MCF 10A (cell line): ENCODE measurements at regions not wholly inside any gene's neighbourhood (a gene's known extent, or its start where the extent isn't known, plus 50 kb on each side); places are given as distances from the start of the nearest gene placed in this dataset.

Experiments used
- BruUV-seq: library from RNA; stranded (reverse); fragments of 400-500 nt; replicated peaks from 2 replicates; lab custom pipeline; 2021; lab: Mats Ljungman, UMichigan
- CTCF ChIA-PET: fragments of 300-600 bp; sonication (Branson Sonifier 250); formaldehyde crosslinking; extraction: SDS; loops from one replicate; lab custom pipeline; 2021; ENCODE audit warnings: antibody characterized with exemption, inconsistent platforms; lab: Yijun Ruan, JAX
- POLR2A ChIA-PET: fragments of 300-600, 350-650 bp; sonication (Branson Sonifier 250); formaldehyde crosslinking; extraction: SDS; loops from one replicate; lab custom pipeline; 2020; ENCODE audit warnings: antibody characterized with exemption, inconsistent platforms; lab: Yijun Ruan, JAX
- DNase-seq: peaks from one replicate; pipeline ENCODE4 v3.0.0-alpha.2; 2018; ENCODE audit not compliant: unreplicated experiment
- H3K27ac Mint-ChIP-seq: one replicate; pipeline ENCODE4 v1.8.0; 2022; ENCODE audit warnings: mild to moderate bottlenecking, low read depth, mixed read lengths; ENCODE audit not compliant: unreplicated experiment
- H3K27me3 Mint-ChIP-seq: one replicate; pipeline ENCODE4 v1.8.0; 2022; ENCODE audit warnings: mixed read lengths; ENCODE audit not compliant: insufficient read depth, unreplicated experiment
- H3K36me3 Mint-ChIP-seq: one replicate; pipeline ENCODE4 v1.8.0; 2022; ENCODE audit warnings: mild to moderate bottlenecking, moderate library complexity, mixed read lengths; ENCODE audit not compliant: insufficient read depth, unreplicated experiment
- H3K4me1 Mint-ChIP-seq: one replicate; pipeline ENCODE4 v1.8.0; 2022; ENCODE audit warnings: mixed read lengths; ENCODE audit not compliant: insufficient read depth, unreplicated experiment
- H3K4me3 Mint-ChIP-seq: one replicate; pipeline ENCODE4 v1.8.0; 2022; ENCODE audit warnings: mild to moderate bottlenecking, moderate library complexity, mixed read lengths; ENCODE audit not compliant: unreplicated experiment
- H3K9me3 Mint-ChIP-seq: one replicate; pipeline ENCODE4 v1.8.0; 2022; ENCODE audit warnings: mixed read lengths; ENCODE audit not compliant: unreplicated experiment
- intact Hi-C: fragments of 100-400 bp; cut with micrococcal nuclease; formaldehyde crosslinking; loops from 2 replicates; pipeline ENCODE4 v1.14.1; 2022
- TF ChIP-seq, protein P1 (sequence below): fragments of 200-600 bp; IDR thresholded peaks from one replicate; pipeline ENCODE4 v1.8.0; 2022; ENCODE audit warnings: antibody characterized with exemption, mild to moderate bottlenecking; ENCODE audit not compliant: unreplicated experiment

DNA sequence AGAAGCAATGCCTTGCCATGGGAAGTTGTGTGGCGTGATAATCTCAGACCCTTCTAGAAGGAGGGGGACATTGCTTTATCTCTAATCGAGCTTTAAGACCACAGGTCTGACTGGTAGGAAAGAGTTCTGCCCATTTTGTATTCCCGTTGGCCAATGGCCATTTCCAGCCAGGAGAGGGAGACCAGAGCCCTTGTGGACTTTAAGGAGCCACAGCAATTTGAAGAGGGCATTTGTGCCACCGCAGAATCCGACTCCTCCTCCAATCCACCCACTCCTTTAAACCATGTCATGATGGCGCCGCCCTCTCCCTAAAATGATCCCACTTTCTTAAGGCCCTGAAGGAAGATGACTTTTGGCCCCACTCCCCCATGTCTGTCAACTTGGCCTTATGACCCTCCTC is 560.5 kb upstream of the ADAMTS16 start:
- Mint-ChIP-seq H3K9me3 (peaks cover 5% of the 10 kb centered on the region), H3K27ac (no peak overlapping the region), H3K4me3 (no peak overlapping the region), H3K4me1 (no peaks in the 10 kb centered on the region), H3K36me3 (no peaks in the 10 kb centered on the region), H3K27me3 (no peaks in the 10 kb centered on the region)
- intact Hi-C loops, result no loop called here
- ChIA-PET POLR2A (no interaction called here), CTCF (no interaction called here)
- TF ChIP-seq, protein P1, sequence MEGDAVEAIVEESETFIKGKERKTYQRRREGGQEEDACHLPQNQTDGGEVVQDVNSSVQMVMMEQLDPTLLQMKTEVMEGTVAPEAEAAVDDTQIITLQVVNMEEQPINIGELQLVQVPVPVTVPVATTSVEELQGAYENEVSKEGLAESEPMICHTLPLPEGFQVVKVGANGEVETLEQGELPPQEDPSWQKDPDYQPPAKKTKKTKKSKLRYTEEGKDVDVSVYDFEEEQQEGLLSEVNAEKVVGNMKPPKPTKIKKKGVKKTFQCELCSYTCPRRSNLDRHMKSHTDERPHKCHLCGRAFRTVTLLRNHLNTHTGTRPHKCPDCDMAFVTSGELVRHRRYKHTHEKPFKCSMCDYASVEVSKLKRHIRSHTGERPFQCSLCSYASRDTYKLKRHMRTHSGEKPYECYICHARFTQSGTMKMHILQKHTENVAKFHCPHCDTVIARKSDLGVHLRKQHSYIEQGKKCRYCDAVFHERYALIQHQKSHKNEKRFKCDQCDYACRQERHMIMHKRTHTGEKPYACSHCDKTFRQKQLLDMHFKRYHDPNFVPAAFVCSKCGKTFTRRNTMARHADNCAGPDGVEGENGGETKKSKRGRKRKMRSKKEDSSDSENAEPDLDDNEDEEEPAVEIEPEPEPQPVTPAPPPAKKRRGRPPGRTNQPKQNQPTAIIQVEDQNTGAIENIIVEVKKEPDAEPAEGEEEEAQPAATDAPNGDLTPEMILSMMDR, result no peak
- no peak for DNase-seq
- BruUV-seq, result no TSS peak

DNA sequence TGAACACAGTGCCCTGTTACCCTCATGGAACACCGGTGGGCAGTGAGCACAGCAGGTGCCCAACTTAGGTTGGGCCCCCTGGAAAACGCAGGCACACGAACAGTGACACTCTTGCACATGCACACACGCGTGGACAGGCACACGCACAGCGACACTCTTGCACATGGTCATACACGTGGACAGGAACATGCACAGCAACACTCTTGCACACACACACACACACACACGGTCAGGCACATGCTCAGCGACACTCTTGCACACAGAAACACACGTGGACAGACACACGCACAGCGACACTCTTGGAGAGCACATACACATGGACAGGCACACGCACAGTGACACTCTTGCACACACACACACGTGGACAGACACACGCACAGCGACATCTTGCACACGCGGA is 559.4 kb upstream of the ADAMTS16 start:
- intact Hi-C loops, result no loop called here
- H3K36me3 Mint-ChIP-seq, result no peaks in the 10 kb centered on the region
- no peaks in the 10 kb centered on the region for H3K27me3 Mint-ChIP-seq
- H3K27ac Mint-ChIP-seq, result no peak overlapping the region
- no TSS peak for BruUV-seq
- no peak overlapping the region for H3K4me3 Mint-ChIP-seq
- peaks cover 6% of the 10 kb centered on the region for H3K4me1 Mint-ChIP-seq
- CTCF ChIA-PET, result no interaction called here
- POLR2A ChIA-PET, result no interaction called here
- no peak for DNase-seq
- TF ChIP-seq, protein P1, result no peak
- H3K9me3 Mint-ChIP-seq, result peaks cover 5% of the 10 kb centered on the region

DNA sequence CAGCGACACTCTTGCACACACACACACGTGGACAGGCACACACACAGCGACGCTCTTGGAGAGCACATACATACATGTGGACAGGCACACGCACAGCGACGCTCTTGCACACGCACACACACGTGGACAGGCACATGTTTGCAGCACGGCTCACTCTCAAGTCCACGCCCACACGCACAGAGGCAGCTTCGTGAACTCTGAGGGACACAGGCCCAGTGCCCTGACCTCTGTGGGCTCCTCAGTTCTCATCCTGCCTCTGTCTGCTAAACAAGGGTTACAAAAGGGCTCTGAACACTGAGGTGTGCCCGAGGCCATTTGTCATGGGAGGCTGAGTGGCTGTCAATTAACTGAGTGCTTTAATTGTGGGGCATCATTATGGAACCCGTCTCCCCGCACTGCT is 558.8 kb upstream of the ADAMTS16 start:
- intact Hi-C loops, result no loop called here
- Mint-ChIP-seq H3K27ac (no peak overlapping the region), H3K36me3 (no peaks in the 10 kb centered on the region), H3K9me3 (peaks cover 9% of the 10 kb centered on the region), H3K4me3 (no peak overlapping the region), H3K27me3 (no peaks in the 10 kb centered on the region), H3K4me1 (peaks cover 6% of the 10 kb centered on the region)
- POLR2A ChIA-PET, result no interaction called here
- DNase-seq, result no peak
- BruUV-seq, result no TSS peak
- TF ChIP-seq, protein P1, result no peak
- CTCF ChIA-PET, result no interaction called here

DNA sequence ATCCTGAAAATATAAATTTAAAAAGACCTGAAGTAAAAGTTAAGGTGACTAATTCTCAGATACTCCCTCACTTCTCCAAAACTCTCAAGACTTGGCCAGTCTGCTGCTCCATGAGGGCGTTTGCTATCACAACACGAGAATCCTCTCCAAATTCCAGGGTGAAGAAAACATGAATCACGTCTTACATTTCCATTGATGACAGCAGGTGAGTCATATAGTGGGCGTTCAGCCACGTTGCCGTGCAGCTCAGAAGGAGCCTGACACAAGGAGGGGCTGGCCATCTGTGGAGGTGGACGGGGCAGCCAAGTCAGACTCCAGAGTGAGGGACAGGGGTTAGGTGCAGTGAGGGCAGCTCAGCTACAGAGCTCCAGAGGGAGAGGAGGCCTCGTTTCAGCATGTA is 555.1 kb upstream of the ADAMTS16 start:
- POLR2A ChIA-PET, result no interaction called here
- Mint-ChIP-seq H3K4me1 (peaks cover 6% of the 10 kb centered on the region), H3K27ac (no peak overlapping the region), H3K9me3 (peaks cover 9% of the 10 kb centered on the region), H3K36me3 (peaks cover 4% of the 10 kb centered on the region), H3K27me3 (no peaks in the 10 kb centered on the region), H3K4me3 (no peak overlapping the region)
- CTCF ChIA-PET, result no interaction called here
- BruUV-seq, result no TSS peak
- TF ChIP-seq, protein P1, result no peak
- intact Hi-C loops, result no loop called here
- peak; percentile 90 for DNase-seq
